Neuronal stem cell (in vitro differentiated cells): ENCODE measurements at regions not wholly inside any gene's neighbourhood (a gene's known extent, or its start where the extent isn't known, plus 50 kb on each side); places are given as distances from the start of the nearest gene placed in this dataset.
"Not testable (repeated sequence)": the region's sequence is repeated elsewhere in the genome, so short reads cannot be mapped to it uniquely, and the experiment has no call there.

ENCODE experiments used
- DNase-seq: peaks from one replicate; pipeline ENCODE4 v3.0.0-alpha.2; 2013; ENCODE audit warnings: low spot score
- H2AFZ ChIP-seq: one replicate; pipeline ENCODE4 v1.6.1; 2013; ENCODE audit warnings: mild to moderate bottlenecking, low read length, inconsistent platforms
- H2AK5ac ChIP-seq: 2 replicates; pipeline ENCODE4 v1.6.1; 2013; ENCODE audit warnings: low read depth, mild to moderate bottlenecking, inconsistent platforms, low read length, moderate library complexity, mixed read lengths
- H2BK120ac ChIP-seq: 2 replicates; pipeline ENCODE4 v1.6.1; 2013; ENCODE audit warnings: low read depth, mild to moderate bottlenecking, inconsistent platforms, low read length, moderate library complexity, mixed read lengths
- H2BK12ac ChIP-seq: one replicate; pipeline ENCODE4 v1.6.1; 2013; ENCODE audit warnings: low read length, inconsistent platforms
- H2BK15ac ChIP-seq: 2 replicates; pipeline ENCODE4 v1.6.1; 2013; ENCODE audit warnings: mild to moderate bottlenecking, low read length, inconsistent platforms, mixed read lengths
- H2BK5ac ChIP-seq: one replicate; pipeline ENCODE4 v1.6.1; 2013; ENCODE audit warnings: inconsistent platforms, mild to moderate bottlenecking, low read length, moderate library complexity
- H3K14ac ChIP-seq: one replicate; pipeline ENCODE4 v1.6.1; 2013; ENCODE audit warnings: low read length, inconsistent platforms
- H3K18ac ChIP-seq: 2 replicates; pipeline ENCODE4 v1.6.1; 2013; ENCODE audit warnings: low read length, inconsistent platforms
- H3K23ac ChIP-seq: 2 replicates; pipeline ENCODE4 v1.6.1; 2013; ENCODE audit warnings: low read depth, mild to moderate bottlenecking, mixed read lengths, low read length, inconsistent platforms; ENCODE audit not compliant: poor library complexity
- H3K27ac ChIP-seq: replicated peaks from 3 replicates; pipeline ENCODE4 v1.5.1; 2013; ENCODE audit warnings: low read length, inconsistent platforms
- H3K27me3 ChIP-seq, 3 experiments: 2 replicates each; pipeline ENCODE4 v1.6.1; 2013; ENCODE audit warnings: low read length in 3 of 3, mild to moderate bottlenecking in 2 of 3, inconsistent platforms in 1 of 3, low read depth in 1 of 3, mixed read lengths in 1 of 3, moderate library complexity in 1 of 3; ENCODE audit not compliant: control insufficient read depth in 3 of 3, insufficient read depth in 3 of 3
- H3K36me3 ChIP-seq, 2 donors: replicated peaks in 1 of 2; 2 replicates each; pipeline ENCODE4 v1.6.1; 2013; ENCODE audit warnings: low read length in 2 of 2; ENCODE audit not compliant: control insufficient read depth in 2 of 2, insufficient read depth in 2 of 2
- H3K4ac ChIP-seq: 2 replicates; pipeline ENCODE4 v1.6.1; 2013; ENCODE audit warnings: inconsistent platforms, mild to moderate bottlenecking, low read length, moderate library complexity
- H3K4me1 ChIP-seq, 2 donors: 1 replicate in 1 of 2; 2 replicates in 1 of 2; pipeline ENCODE4 v1.6.1; 2013; ENCODE audit warnings: low read length in 2 of 2, low read depth in 1 of 2; ENCODE audit not compliant: control insufficient read depth in 2 of 2, insufficient read depth in 1 of 2
- H3K4me2 ChIP-seq: one replicate; pipeline ENCODE4 v1.6.1; 2013; ENCODE audit warnings: mild to moderate bottlenecking, low read length, inconsistent platforms; ENCODE audit not compliant: insufficient read depth, poor library complexity, severe bottlenecking
- H3K4me3 ChIP-seq, 2 donors: 2 replicates each; pipeline ENCODE4 v1.5.1; 2013; ENCODE audit warnings: low read length in 2 of 2, mild to moderate bottlenecking in 2 of 2, inconsistent platforms in 1 of 2, moderate library complexity in 1 of 2
- H3K79me1 ChIP-seq: one replicate; pipeline ENCODE4 v1.6.1; 2013; ENCODE audit warnings: low read depth, mild to moderate bottlenecking, inconsistent platforms, low read length, moderate library complexity
- H3K9ac ChIP-seq: one replicate; pipeline ENCODE4 v1.6.1; 2013; ENCODE audit warnings: mild to moderate bottlenecking, low read depth, low read length, inconsistent platforms; ENCODE audit not compliant: poor library complexity
- H3K9me3 ChIP-seq, 2 donors: replicated peaks in 1 of 2; 2 replicates each; pipeline versions ENCODE3 to v1.6.1; 2013; ENCODE audit warnings: low read length in 2 of 2, mild to moderate bottlenecking in 2 of 2, inconsistent platforms in 1 of 2, low read depth in 1 of 2, mixed read lengths in 1 of 2, moderate library complexity in 1 of 2; ENCODE audit not compliant: control insufficient read depth in 2 of 2, insufficient read depth in 1 of 2
- H4K8ac ChIP-seq: one replicate; pipeline ENCODE4 v1.6.1; 2013; ENCODE audit warnings: low read depth, mild to moderate bottlenecking, inconsistent platforms, low read length, moderate library complexity
- H4K91ac ChIP-seq: one replicate; pipeline ENCODE4 v1.6.1; 2013; ENCODE audit warnings: low read length, low read depth, mild to moderate bottlenecking, inconsistent platforms; ENCODE audit not compliant: poor library complexity
- WGBS, 2 donors: extraction: QIAGEN DNeasy Blood & Tissue Kit; methylation state at CpG; one replicate each; pipeline ENCODE4 v1.1.7; 2013; ENCODE audit warnings: missing lambda C conversion rate in 2 of 2, mixed read lengths in 1 of 2; ENCODE audit not compliant: insufficient read length in 2 of 2, insufficient replicate concordance in 1 of 2; ENCODE audit errors: extremely low coverage in 2 of 2; 5-methylcytosine and 5-hydroxymethylcytosine counted together

GRCh38 chr9:33705440-33705839 is 89.9 kb upstream of the PRSS3 start:
- not testable (repeated sequence) for H3K14ac ChIP-seq, H3K4me1 ChIP-seq, H3K4ac ChIP-seq, H3K4me3 ChIP-seq, H3K9me3 ChIP-seq, H2BK5ac ChIP-seq, DNase-seq, H2AK5ac ChIP-seq, H2BK15ac ChIP-seq, H3K79me1 ChIP-seq, H4K8ac ChIP-seq, H3K18ac ChIP-seq, H3K9ac ChIP-seq, H2BK120ac ChIP-seq, H3K36me3 ChIP-seq, H3K23ac ChIP-seq, H3K27ac ChIP-seq, H4K91ac ChIP-seq, H3K4me2 ChIP-seq, H2AFZ ChIP-seq, H2BK12ac ChIP-seq, H3K27me3 ChIP-seq
- WGBS, 2 donors, result no CpG with 5 or more reads among the region's 2 CpGs

GRCh38 chr9:33708441-33708840 is 86.9 kb upstream of the PRSS3 start:
- whole genome bisulfite sequencing, 2 donors, result no CpG with 5 or more reads among the region's 2 CpGs
- no peaks in the 10 kb centered on the region for H3K36me3 ChIP-seq

GRCh38 chr9:33709269-33709668 is 86.1 kb upstream of the PRSS3 start:
- Histone ChIP-seq H3K4me3 (no peak overlapping the region), H2BK12ac (no peak overlapping the region), H4K91ac (no peak overlapping the region), H3K36me3 (no peaks in the 10 kb centered on the region), H2AFZ (no peak overlapping the region), H2AK5ac (no peak overlapping the region), H3K79me1 (no peaks in the 10 kb centered on the region), H3K9me3 (no peaks in the 10 kb centered on the region), H3K27ac (no peak overlapping the region), H2BK15ac (no peak overlapping the region), H3K27me3 (no peaks in the 10 kb centered on the region), H3K18ac (no peak overlapping the region), H3K14ac (no peak overlapping the region), H3K4ac (no peak overlapping the region), H3K4me2 (no peak overlapping the region), H2BK5ac (no peak overlapping the region), H4K8ac (no peak overlapping the region), H3K4me1 (peaks cover 0 to 3% of the 10 kb centered on the region in 2 donors), H3K23ac (no peak overlapping the region), H2BK120ac (no peak overlapping the region), H3K9ac (no peak overlapping the region)
- no peak for DNase-seq
- WGBS, 2 donors, result no CpG with 5 or more reads among the region's 3 CpGs

More at GRCh38 chr9:33708441-33708840, 86.9 kb upstream of the PRSS3 start:
- H3K4ac ChIP-seq, result no peak overlapping the region
- no peak overlapping the region for H3K23ac ChIP-seq
- H2AFZ ChIP-seq, result no peak overlapping the region
- H2BK15ac ChIP-seq, result no peak overlapping the region
- H3K9ac ChIP-seq, result no peak overlapping the region
- H2BK5ac ChIP-seq, result no peak overlapping the region
- no peak overlapping the region for H4K91ac ChIP-seq
- H3K79me1 ChIP-seq, result no peaks in the 10 kb centered on the region
- H2BK12ac ChIP-seq, result no peak overlapping the region
- H3K9me3 ChIP-seq, result no peaks in the 10 kb centered on the region
- no peaks in the 10 kb centered on the region for H3K27me3 ChIP-seq
- peaks cover 0 to 3% of the 10 kb centered on the region in 2 donors for H3K4me1 ChIP-seq
- no peak overlapping the region for H2AK5ac ChIP-seq
- no peak overlapping the region for H4K8ac ChIP-seq
- H3K14ac ChIP-seq, result no peak overlapping the region
- H3K4me3 ChIP-seq, result no peak overlapping the region
- H3K4me2 ChIP-seq, result no peak overlapping the region
- no peak for DNase-seq
- no peak overlapping the region for H3K27ac ChIP-seq
- no peak overlapping the region for H3K18ac ChIP-seq
- H2BK120ac ChIP-seq, result no peak overlapping the region

GRCh38 chr9:33711418-33711817 is 83.9 kb upstream of the PRSS3 start:
- not testable (repeated sequence) for H3K36me3 ChIP-seq, H3K9me3 ChIP-seq, H2AK5ac ChIP-seq, H2BK12ac ChIP-seq, H3K27me3 ChIP-seq, H4K91ac ChIP-seq, H2AFZ ChIP-seq, DNase-seq, H3K79me1 ChIP-seq, H4K8ac ChIP-seq, H2BK15ac ChIP-seq, H3K27ac ChIP-seq, H3K4me1 ChIP-seq, H3K4me2 ChIP-seq, H2BK5ac ChIP-seq, H3K14ac ChIP-seq, H3K9ac ChIP-seq, H3K4ac ChIP-seq, H3K23ac ChIP-seq, H3K4me3 ChIP-seq, H2BK120ac ChIP-seq, H3K18ac ChIP-seq
- WGBS, 2 donors, result no CpG with 5 or more reads among the region's 1 CpG
